ENCODE measurements at regions not wholly inside any gene's neighbourhood (a gene's known extent, or its start where the extent isn't known, plus 50 kb on each side); places are given as distances from the start of the nearest gene placed in this dataset.

GRCh38 chr12:85713373-85713772, 122.8 kb downstream of the RASSF9 start:
- DNase-seq (ENCODE audit: insufficient read length) (no peak), FAIRE-seq (no peak)
- TF ChIP-seq POLR2AphosphoS5 (IDR thresholded peaks at IDR 0.05; ENCODE audit: low read depth, low read length) = no peak
- TF ChIP-seq TAF1 (IDR thresholded peaks at IDR 0.05; ENCODE audit: borderline replicate concordance, low read depth, low read length) = no peak
- TF ChIP-seq POLR2A (IDR thresholded peaks at IDR 0.05; ENCODE audit: low read depth, low read length) = no peak

DNA sequence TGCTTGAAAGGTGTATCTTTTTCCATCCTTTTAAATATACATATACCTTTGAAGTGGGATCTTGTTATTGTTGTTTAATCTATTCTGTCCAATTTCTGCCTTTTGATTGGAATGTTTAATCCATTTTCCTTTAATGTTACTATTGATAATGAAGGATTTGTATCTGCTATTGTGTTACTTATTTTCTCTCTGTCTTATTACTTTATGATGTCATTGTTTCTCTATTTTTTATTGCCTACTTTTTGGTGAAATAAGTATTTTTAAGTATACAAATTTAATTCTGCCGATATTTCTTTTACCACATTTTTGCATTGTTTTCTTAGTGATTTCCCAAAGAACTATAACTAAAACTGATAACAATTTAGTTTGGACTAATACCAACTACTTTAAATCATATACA, 121.8 kb downstream of the RASSF9 start:
- FAIRE-seq = no peak
- DNase-seq (ENCODE audit: insufficient read length) = no peak
- no peak for TF ChIP-seq POLR2AphosphoS5 (IDR thresholded peaks at IDR 0.05; ENCODE audit: low read depth, low read length)
- TF ChIP-seq TAF1 (IDR thresholded peaks at IDR 0.05; ENCODE audit: borderline replicate concordance, low read depth, low read length) = no peak
- no peak for TF ChIP-seq POLR2A (IDR thresholded peaks at IDR 0.05; ENCODE audit: low read depth, low read length)

- DNase-seq (ENCODE audit: insufficient read length) = no peak
- TF ChIP-seq POLR2A (IDR thresholded peaks at IDR 0.05; ENCODE audit: low read depth, low read length) (no peak), POLR2AphosphoS5 (IDR thresholded peaks at IDR 0.05; ENCODE audit: low read depth, low read length) (no peak), TAF1 (IDR thresholded peaks at IDR 0.05; ENCODE audit: borderline replicate concordance, low read depth, low read length) (no peak)
- FAIRE-seq = no peak
Observed at GRCh38 chr12:85720308-85721033, 115.7 kb downstream of the RASSF9 start.

GRCh38 chr12:85725991-85726390, 110.2 kb downstream of the RASSF9 start:
- FAIRE-seq (no peak), DNase-seq (ENCODE audit: insufficient read length) (no peak)
- TF ChIP-seq TAF1 (IDR thresholded peaks at IDR 0.05; ENCODE audit: borderline replicate concordance, low read depth, low read length) (no peak), POLR2A (IDR thresholded peaks at IDR 0.05; ENCODE audit: low read depth, low read length) (no peak), POLR2AphosphoS5 (IDR thresholded peaks at IDR 0.05; ENCODE audit: low read depth, low read length) (no peak)

DNA sequence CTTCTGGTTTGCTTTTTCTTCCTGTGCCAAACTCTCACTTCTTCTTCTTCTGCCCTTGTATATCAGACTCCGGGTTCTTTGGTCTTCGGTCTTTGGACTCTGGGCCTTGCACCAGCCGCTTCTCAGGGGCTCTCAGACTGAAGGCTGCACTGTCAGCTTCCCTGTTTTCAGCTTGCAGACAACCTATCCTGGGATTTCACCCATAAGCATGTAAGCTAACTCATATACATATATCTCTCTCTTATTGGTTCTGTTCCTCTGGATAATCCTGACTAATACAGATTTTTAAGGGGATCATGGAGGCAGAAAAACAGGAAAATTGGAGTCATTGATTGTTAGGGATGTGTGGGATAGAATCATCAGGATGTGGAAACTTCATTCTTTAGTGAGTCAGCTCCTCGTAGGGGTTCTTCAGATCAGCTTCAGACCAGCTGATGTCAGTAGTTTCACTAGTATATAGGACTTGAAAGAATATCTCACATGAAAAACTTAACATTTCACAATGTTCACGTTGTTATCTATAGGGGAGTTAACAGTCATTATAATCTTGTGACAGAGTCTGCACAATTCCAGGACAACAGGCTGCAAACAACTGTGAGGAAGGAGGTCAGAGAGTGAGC, 102.9 kb downstream of the RASSF9 start:
- DNase-seq (ENCODE audit: insufficient read length) (no peak), FAIRE-seq (no peak)
- TF ChIP-seq POLR2A (IDR thresholded peaks at IDR 0.05; ENCODE audit: low read depth, low read length) = no peak
- TF ChIP-seq POLR2AphosphoS5 (IDR thresholded peaks at IDR 0.05; ENCODE audit: low read depth, low read length) = no peak
- TF ChIP-seq TAF1 (IDR thresholded peaks at IDR 0.05; ENCODE audit: borderline replicate concordance, low read depth, low read length) = no peak

DNA sequence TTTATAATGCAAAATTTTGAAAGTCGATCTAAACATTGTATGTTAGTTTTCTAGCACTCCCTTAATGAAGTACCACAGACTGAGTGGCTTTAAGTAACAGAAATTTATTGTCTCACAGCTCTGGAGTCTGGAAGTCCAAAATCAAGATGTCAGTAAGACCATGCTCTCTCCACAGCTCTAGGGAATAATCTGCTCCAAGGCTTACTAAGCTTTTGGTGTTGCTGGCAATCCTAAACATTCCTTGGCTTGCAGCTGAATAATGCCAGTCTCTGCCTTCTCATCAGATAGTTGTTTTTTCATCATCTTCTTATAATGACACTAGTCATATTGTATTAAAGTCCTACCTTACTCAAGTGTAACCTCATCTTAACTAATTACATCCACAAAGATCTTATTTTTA, 102.2 kb downstream of the RASSF9 start:
- TF ChIP-seq POLR2A (IDR thresholded peaks at IDR 0.05; ENCODE audit: low read depth, low read length) (no peak), TAF1 (IDR thresholded peaks at IDR 0.05; ENCODE audit: borderline replicate concordance, low read depth, low read length) (no peak), POLR2AphosphoS5 (IDR thresholded peaks at IDR 0.05; ENCODE audit: low read depth, low read length) (no peak)

GRCh38 chr12:85740186-85740585, 96.0 kb downstream of the RASSF9 start:
- no peak for FAIRE-seq
- DNase-seq (ENCODE audit: insufficient read length) = no peak
- no peak for TF ChIP-seq TAF1 (IDR thresholded peaks at IDR 0.05; ENCODE audit: borderline replicate concordance, low read depth, low read length)
- no peak for TF ChIP-seq POLR2AphosphoS5 (IDR thresholded peaks at IDR 0.05; ENCODE audit: low read depth, low read length)
- no peak for TF ChIP-seq POLR2A (IDR thresholded peaks at IDR 0.05; ENCODE audit: low read depth, low read length)

More for the DNA sequence above, 102.2 kb downstream of the RASSF9 start:
- DNase-seq (ENCODE audit: insufficient read length) (no peak), FAIRE-seq (no peak)

- TF ChIP-seq POLR2A (IDR thresholded peaks at IDR 0.05; ENCODE audit: low read depth, low read length) = no peak
- TF ChIP-seq TAF1 (IDR thresholded peaks at IDR 0.05; ENCODE audit: borderline replicate concordance, low read depth, low read length) = no peak
- no peak for TF ChIP-seq POLR2AphosphoS5 (IDR thresholded peaks at IDR 0.05; ENCODE audit: low read depth, low read length)
- FAIRE-seq (no peak), DNase-seq (ENCODE audit: insufficient read length) (no peak)
Observed at GRCh38 chr12:85741046-85741445, 95.2 kb downstream of the RASSF9 start.

- FAIRE-seq (no peak), DNase-seq (ENCODE audit: insufficient read length) (no peak)
- TF ChIP-seq POLR2AphosphoS5 (IDR thresholded peaks at IDR 0.05; ENCODE audit: low read depth, low read length) (no peak), POLR2A (IDR thresholded peaks at IDR 0.05; ENCODE audit: low read depth, low read length) (no peak), TAF1 (IDR thresholded peaks at IDR 0.05; ENCODE audit: borderline replicate concordance, low read depth, low read length) (no peak)
Observed at GRCh38 chr12:85747941-85748495, 88.2 kb downstream of the RASSF9 start.

Data from GM12892 (cell line).